ENCODE measurements at regions not wholly inside any gene's neighbourhood (a gene's known extent, or its start where the extent isn't known, plus 50 kb on each side); places are given as distances from the start of the nearest gene placed in this dataset.

- peak overlapping the region; percentile 41; the same call in 1 of the 2 replicates for H3K4me2 ChIP-seq (ENCODE audit: low read depth, low read length)
- no peak overlapping the region for H2AFZ ChIP-seq (ENCODE audit: low read length)
- POLR2A ChIA-PET = no interaction called here
These were observed 239.6 kb downstream of the GRXCR1 start for GRCh38 chr4:43132010-43132582.

More at GRCh38 chr4:43132010-43132582, 239.6 kb downstream of the GRXCR1 start:
- peak; percentile 42 for DNase-seq (ENCODE audit: low spot score)
- no peak for TF ChIP-seq NCOA1 (CRISPR knock-in tag; IDR thresholded peaks at IDR 0.05)
- TF ChIP-seq WIZ (CRISPR knock-in tag; IDR thresholded peaks at IDR 0.05) = no peak
- TF ChIP-seq CREB1 (IDR thresholded peaks at IDR 0.05) = peak; percentile 17; the same call in 1 of the 2 replicates
- TF ChIP-seq CREB1 (CRISPR knock-in tag; IDR thresholded peaks at IDR 0.05) = no peak
- peak; percentile 81 for TF ChIP-seq SMC3 (IDR thresholded peaks at IDR 0.05; ENCODE audit: low read length)
- peak; percentile 34; the same call in 1 of the 2 replicates for TF ChIP-seq RAD21 (CRISPR knock-in tag; IDR thresholded peaks at IDR 0.05)
- TF ChIP-seq STAG1 (CRISPR knock-in tag; IDR thresholded peaks at IDR 0.05) = peak; percentile 90
- TF ChIP-seq, protein P1, sequence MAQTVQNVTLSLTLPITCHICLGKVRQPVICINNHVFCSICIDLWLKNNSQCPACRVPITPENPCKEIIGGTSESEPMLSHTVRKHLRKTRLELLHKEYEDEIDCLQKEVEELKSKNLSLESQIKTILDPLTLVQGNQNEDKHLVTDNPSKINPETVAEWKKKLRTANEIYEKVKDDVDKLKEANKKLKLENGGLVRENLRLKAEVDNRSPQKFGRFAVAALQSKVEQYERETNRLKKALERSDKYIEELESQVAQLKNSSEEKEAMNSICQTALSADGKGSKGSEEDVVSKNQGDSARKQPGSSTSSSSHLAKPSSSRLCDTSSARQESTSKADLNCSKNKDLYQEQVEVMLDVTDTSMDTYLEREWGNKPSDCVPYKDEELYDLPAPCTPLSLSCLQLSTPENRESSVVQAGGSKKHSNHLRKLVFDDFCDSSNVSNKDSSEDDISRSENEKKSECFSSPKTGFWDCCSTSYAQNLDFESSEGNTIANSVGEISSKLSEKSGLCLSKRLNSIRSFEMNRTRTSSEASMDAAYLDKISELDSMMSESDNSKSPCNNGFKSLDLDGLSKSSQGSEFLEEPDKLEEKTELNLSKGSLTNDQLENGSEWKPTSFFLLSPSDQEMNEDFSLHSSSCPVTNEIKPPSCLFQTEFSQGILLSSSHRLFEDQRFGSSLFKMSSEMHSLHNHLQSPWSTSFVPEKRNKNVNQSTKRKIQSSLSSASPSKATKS (CRISPR knock-in tag; IDR thresholded peaks at IDR 0.05) = no peak
- TF ChIP-seq RAD51 (IDR thresholded peaks at IDR 0.05; ENCODE audit: borderline replicate concordance) = no peak
- TF ChIP-seq, protein P2, sequence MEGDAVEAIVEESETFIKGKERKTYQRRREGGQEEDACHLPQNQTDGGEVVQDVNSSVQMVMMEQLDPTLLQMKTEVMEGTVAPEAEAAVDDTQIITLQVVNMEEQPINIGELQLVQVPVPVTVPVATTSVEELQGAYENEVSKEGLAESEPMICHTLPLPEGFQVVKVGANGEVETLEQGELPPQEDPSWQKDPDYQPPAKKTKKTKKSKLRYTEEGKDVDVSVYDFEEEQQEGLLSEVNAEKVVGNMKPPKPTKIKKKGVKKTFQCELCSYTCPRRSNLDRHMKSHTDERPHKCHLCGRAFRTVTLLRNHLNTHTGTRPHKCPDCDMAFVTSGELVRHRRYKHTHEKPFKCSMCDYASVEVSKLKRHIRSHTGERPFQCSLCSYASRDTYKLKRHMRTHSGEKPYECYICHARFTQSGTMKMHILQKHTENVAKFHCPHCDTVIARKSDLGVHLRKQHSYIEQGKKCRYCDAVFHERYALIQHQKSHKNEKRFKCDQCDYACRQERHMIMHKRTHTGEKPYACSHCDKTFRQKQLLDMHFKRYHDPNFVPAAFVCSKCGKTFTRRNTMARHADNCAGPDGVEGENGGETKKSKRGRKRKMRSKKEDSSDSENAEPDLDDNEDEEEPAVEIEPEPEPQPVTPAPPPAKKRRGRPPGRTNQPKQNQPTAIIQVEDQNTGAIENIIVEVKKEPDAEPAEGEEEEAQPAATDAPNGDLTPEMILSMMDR (CRISPR knock-in tag; IDR thresholded peaks at IDR 0.05) = peak; percentile 78
- peak; percentile 83; the same call in 1 of the 2 replicates for TF ChIP-seq ZNF230 (CRISPR knock-in tag; IDR thresholded peaks at IDR 0.05)
- no peak for TF ChIP-seq ZNF431 (CRISPR knock-in tag; IDR thresholded peaks at IDR 0.05; ENCODE audit: borderline replicate concordance, low read depth)
- TF ChIP-seq ZC3H4 (CRISPR knock-in tag; IDR thresholded peaks at IDR 0.05; ENCODE audit: borderline replicate concordance) = no peak
- no TSS peak for BruUV-seq (replicated peaks)
- no peaks in the 10 kb centered on the region for H3K4me1 ChIP-seq (ENCODE audit: insufficient read depth, low read length)
- no peaks in the 10 kb centered on the region for H3K9me3 ChIP-seq (ENCODE audit: low read length)
- in situ Hi-C loops (cut with HindIII; ENCODE audit: extremely low pct_ligation_motif_present, low pct_unique_long_range_greater_than_20kb) = loop anchor here (25.0 kb wide), 2 partner anchors 330 to 1505 kb away; no protein-coding TSS in a partner anchor
- H3K27me3 ChIP-seq (ENCODE audit: control insufficient read depth in 1 of 2, insufficient read depth in 2 of 2, low read length in 2 of 2) = no peaks in the 10 kb centered on the region
- no peak overlapping the region for H3K9ac ChIP-seq (ENCODE audit: insufficient read depth, low read depth, low read length)
- peak; percentile 75 for ATAC-seq
- no peaks in the 10 kb centered on the region for H3K36me3 ChIP-seq (replicated peaks in 1 of 2; ENCODE audit: control insufficient read depth in 1 of 2, insufficient read depth in 2 of 2, low read length in 2 of 2)
- no peaks in the 10 kb centered on the region for H3K79me2 ChIP-seq (ENCODE audit: insufficient read depth, low read length)
- peak; percentile 55 for FAIRE-seq
- WGBS (ENCODE audit: low lambda C conversion rate) = 5% methylated on average over 11 of the region's 11 CpGs
- H3K27ac ChIP-seq (ENCODE audit: extremely low read length, insufficient read depth, low read length) = no peak overlapping the region
- no peak overlapping the region for H3K4me3 ChIP-seq (replicated peaks in 1 of 3; ENCODE audit: insufficient read depth in 1 of 3, low read depth in 2 of 3, low read length in 3 of 3)
- CTCF ChIA-PET (ENCODE audit: low intra/inter-chr PET ratio, low total read pairs) = interaction anchor here (1.3 to 1.6 kb wide), 3 partner anchors 340 to 1497 kb away, joined by 5 to 8 read pairs (median 5); no protein-coding TSS in a partner anchor
- no peaks in the 10 kb centered on the region for H4K20me1 ChIP-seq (ENCODE audit: insufficient read depth, low read length)
- intact Hi-C loops (cut with micrococcal nuclease; ENCODE audit: unreplicated experiment) = loop anchor here (1.0 to 5.0 kb wide), 5 partner anchors 340 to 1497 kb away; no protein-coding TSS in a partner anchor

Measured in HepG2 (cell line).